ENCODE measurements at regions not wholly inside any gene's neighbourhood (a gene's known extent, or its start where the extent isn't known, plus 50 kb on each side); places are given as distances from the start of the nearest gene placed in this dataset.

DNA sequence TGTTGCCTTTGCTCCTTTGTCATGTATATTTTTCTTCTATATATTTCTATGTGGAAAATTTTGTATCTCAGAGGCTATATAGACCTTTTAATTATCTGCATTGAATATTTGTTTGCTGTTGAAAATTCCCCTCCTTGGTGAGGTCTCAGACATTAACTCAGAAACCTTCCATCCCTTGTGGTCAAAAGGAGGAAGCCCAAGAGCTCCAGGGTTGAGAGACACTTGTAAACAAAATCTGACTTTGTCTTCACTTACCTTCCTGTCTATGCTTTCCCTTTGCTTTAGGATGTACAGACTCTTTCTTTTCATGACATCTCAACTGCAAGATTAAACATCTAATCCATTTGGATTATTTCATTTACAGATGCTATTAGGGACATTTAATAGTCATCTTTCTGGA is 157.5 kb downstream of the PCDH20 start:
- TF ChIP-seq CTCF (IDR thresholded peaks at IDR 0.05; ENCODE audit: low read depth, low read length, poor library complexity, severe bottlenecking) (no peak), EZH2phosphoT487 (IDR thresholded peaks at IDR 0.05; ENCODE audit: borderline replicate concordance, low read length) (no peak)
- no peaks in the 10 kb centered on the region for H3K9me3 ChIP-seq (ENCODE audit: control insufficient read depth, insufficient read depth, low read length)
- H3F3A ChIP-seq (ENCODE audit: control insufficient read depth, insufficient read depth) = no peaks in the 10 kb centered on the region
- H4K20me1 ChIP-seq (ENCODE audit: control insufficient read depth, insufficient read depth, low read depth, low read length) = no peaks in the 10 kb centered on the region
- H3K4me2 ChIP-seq (ENCODE audit: low read length) = no peak overlapping the region
- no peaks in the 10 kb centered on the region for H3K79me2 ChIP-seq (ENCODE audit: control insufficient read depth, low read length)
- H3K27me3 ChIP-seq (ENCODE audit: control insufficient read depth, low read length) = no peaks in the 10 kb centered on the region
- no peaks in the 10 kb centered on the region for H3K36me3 ChIP-seq (ENCODE audit: control insufficient read depth, low read length)
- H3K4me3 ChIP-seq (ENCODE audit: low read length) = no peak overlapping the region
- no peak overlapping the region for H3K27ac ChIP-seq (ENCODE audit: low read depth, low read length)
- H3K4me1 ChIP-seq (ENCODE audit: control insufficient read depth, low read length) = no peaks in the 10 kb centered on the region
- no peaks in the 10 kb centered on the region for H3K9me2 ChIP-seq (replicated peaks; ENCODE audit: control insufficient read depth, low read length)

DNA sequence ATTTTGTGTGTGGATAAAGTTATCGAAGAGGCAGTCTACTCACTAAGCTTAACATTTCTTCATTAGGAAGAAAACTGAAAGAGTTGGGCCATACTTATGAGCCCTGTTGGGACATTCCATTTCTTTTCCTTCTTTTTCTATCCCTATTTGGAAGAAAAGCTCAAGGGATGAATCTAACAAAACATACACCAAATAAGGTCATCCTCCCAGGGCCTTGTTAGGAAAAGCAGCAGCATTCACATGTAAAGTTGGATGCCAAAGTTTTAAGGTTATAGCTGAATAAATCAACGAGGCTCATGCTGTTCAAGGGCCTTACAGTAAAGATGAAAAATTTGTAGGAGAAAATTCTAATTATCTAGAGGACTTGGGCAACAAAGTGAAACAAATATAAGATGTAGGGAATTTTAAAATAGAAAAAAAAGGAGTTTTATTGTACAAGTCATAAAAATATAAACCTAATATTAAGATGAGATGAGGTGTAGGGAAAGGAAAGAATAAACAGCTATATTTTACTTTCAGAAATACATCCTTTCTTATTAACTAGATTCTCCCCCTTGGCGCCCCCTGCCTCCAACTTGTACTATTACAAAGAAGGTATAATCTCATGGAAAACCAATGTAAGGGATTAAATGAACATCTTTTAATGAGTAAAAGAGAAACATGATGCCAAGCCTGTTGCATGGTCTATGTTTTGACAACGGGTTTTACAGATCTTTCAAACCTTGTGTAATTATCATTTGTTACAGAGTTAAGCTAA is 160.4 kb downstream of the PCDH20 start:
- no peaks in the 10 kb centered on the region for H3K79me2 ChIP-seq (ENCODE audit: control insufficient read depth, low read length)
- no peak for TF ChIP-seq EZH2phosphoT487 (IDR thresholded peaks at IDR 0.05; ENCODE audit: borderline replicate concordance, low read length)
- TF ChIP-seq CTCF (IDR thresholded peaks at IDR 0.05; ENCODE audit: low read depth, low read length, poor library complexity, severe bottlenecking) = peak; percentile 32
- no peaks in the 10 kb centered on the region for H3K4me1 ChIP-seq (ENCODE audit: control insufficient read depth, low read length)
- no peak overlapping the region for H3K4me2 ChIP-seq (ENCODE audit: low read length)
- H3K27me3 ChIP-seq (ENCODE audit: control insufficient read depth, low read length) = no peaks in the 10 kb centered on the region
- H3K36me3 ChIP-seq (ENCODE audit: control insufficient read depth, low read length) = no peaks in the 10 kb centered on the region
- no peak overlapping the region for H3K27ac ChIP-seq (ENCODE audit: low read depth, low read length)
- no peaks in the 10 kb centered on the region for H3K9me2 ChIP-seq (replicated peaks; ENCODE audit: control insufficient read depth, low read length)
- no peaks in the 10 kb centered on the region for H3F3A ChIP-seq (ENCODE audit: control insufficient read depth, insufficient read depth)
- no peaks in the 10 kb centered on the region for H3K9me3 ChIP-seq (ENCODE audit: control insufficient read depth, insufficient read depth, low read length)
- no peak overlapping the region for H3K4me3 ChIP-seq (ENCODE audit: low read length)
- H4K20me1 ChIP-seq (ENCODE audit: control insufficient read depth, insufficient read depth, low read depth, low read length) = no peaks in the 10 kb centered on the region

- Histone ChIP-seq H3K4me3 (ENCODE audit: low read length) (no peak overlapping the region), H3K36me3 (ENCODE audit: control insufficient read depth, low read length) (no peaks in the 10 kb centered on the region), H4K20me1 (ENCODE audit: control insufficient read depth, insufficient read depth, low read depth, low read length) (no peaks in the 10 kb centered on the region), H3K4me1 (ENCODE audit: control insufficient read depth, low read length) (no peaks in the 10 kb centered on the region), H3F3A (ENCODE audit: control insufficient read depth, insufficient read depth) (no peaks in the 10 kb centered on the region), H3K27ac (ENCODE audit: low read depth, low read length) (no peak overlapping the region), H3K9me3 (ENCODE audit: control insufficient read depth, insufficient read depth, low read length) (no peaks in the 10 kb centered on the region), H3K9me2 (replicated peaks; ENCODE audit: control insufficient read depth, low read length) (no peaks in the 10 kb centered on the region), H3K4me2 (ENCODE audit: low read length) (no peak overlapping the region), H3K27me3 (ENCODE audit: control insufficient read depth, low read length) (no peaks in the 10 kb centered on the region), H3K79me2 (ENCODE audit: control insufficient read depth, low read length) (no peaks in the 10 kb centered on the region)
- no peak for TF ChIP-seq CTCF (IDR thresholded peaks at IDR 0.05; ENCODE audit: low read depth, low read length, poor library complexity, severe bottlenecking)
- no peak for TF ChIP-seq EZH2phosphoT487 (IDR thresholded peaks at IDR 0.05; ENCODE audit: borderline replicate concordance, low read length)
Observed at GRCh38 chr13:61253105-61253877, 162.4 kb downstream of the PCDH20 start.

Measured in DOHH2 (cell line).